OCI-LY7 (cell line): ENCODE measurements at regions not wholly inside any gene's neighbourhood (a gene's known extent, or its start where the extent isn't known, plus 50 kb on each side); places are given as distances from the start of the nearest gene placed in this dataset.

Experiments used
- EZH2phosphoT487 ChIP-seq: fragments of 200-600 bp; sonication (generic); IDR thresholded peaks from 2 replicates; pipeline ENCODE4 v1.6.1; 2018; ENCODE audit warnings: low read depth, borderline replicate concordance, mild to moderate bottlenecking, mixed run types, antibody characterized with exemption, low read length, moderate library complexity, mixed read lengths
- TF ChIP-seq, protein P1 (sequence below): fragments of 200-600 bp; sonication (generic); conservative IDR thresholded peaks from 2 replicates; pipeline ENCODE4 v1.5.1; 2014; ENCODE audit warnings: mild to moderate bottlenecking, antibody characterized with exemption, low read length, moderate library complexity, mixed read lengths

- TF ChIP-seq, protein P1, sequence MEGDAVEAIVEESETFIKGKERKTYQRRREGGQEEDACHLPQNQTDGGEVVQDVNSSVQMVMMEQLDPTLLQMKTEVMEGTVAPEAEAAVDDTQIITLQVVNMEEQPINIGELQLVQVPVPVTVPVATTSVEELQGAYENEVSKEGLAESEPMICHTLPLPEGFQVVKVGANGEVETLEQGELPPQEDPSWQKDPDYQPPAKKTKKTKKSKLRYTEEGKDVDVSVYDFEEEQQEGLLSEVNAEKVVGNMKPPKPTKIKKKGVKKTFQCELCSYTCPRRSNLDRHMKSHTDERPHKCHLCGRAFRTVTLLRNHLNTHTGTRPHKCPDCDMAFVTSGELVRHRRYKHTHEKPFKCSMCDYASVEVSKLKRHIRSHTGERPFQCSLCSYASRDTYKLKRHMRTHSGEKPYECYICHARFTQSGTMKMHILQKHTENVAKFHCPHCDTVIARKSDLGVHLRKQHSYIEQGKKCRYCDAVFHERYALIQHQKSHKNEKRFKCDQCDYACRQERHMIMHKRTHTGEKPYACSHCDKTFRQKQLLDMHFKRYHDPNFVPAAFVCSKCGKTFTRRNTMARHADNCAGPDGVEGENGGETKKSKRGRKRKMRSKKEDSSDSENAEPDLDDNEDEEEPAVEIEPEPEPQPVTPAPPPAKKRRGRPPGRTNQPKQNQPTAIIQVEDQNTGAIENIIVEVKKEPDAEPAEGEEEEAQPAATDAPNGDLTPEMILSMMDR: no peak
- no peak for TF ChIP-seq EZH2phosphoT487
These were observed 691.2 kb downstream of the TAF11L14 start for GRCh38 chr5:18325431-18325830.
